ENCODE measurements at regions not wholly inside any gene's neighbourhood (a gene's known extent, or its start where the extent isn't known, plus 50 kb on each side); places are given as distances from the start of the nearest gene placed in this dataset.

- TF ChIP-seq ZBTB8A (tag by site-specific recombination; IDR thresholded peaks at IDR 0.05) (no peak), ZNF768 (tag by site-specific recombination; IDR thresholded peaks at IDR 0.05) (no peak), SETDB1 (IDR thresholded peaks at IDR 0.05; ENCODE audit: insufficient read length, low read length) (no peak)
Measured at GRCh38 chr19:30102666-30103065, 160.6 kb downstream of the URI1 start.
